ENCODE measurements at regions not wholly inside any gene's neighbourhood (a gene's known extent, or its start where the extent isn't known, plus 50 kb on each side); places are given as distances from the start of the nearest gene placed in this dataset.

- CTCF ChIA-PET: interaction anchor here (0.6 to 2.0 kb wide), 88 partner anchors 9 to 787 kb away, joined by 3 to 40 read pairs (median 4); no protein-coding TSS in a partner anchor
- ATAC-seq (peak; percentile 64), DNase-seq (ENCODE audit: low spot score) (peak; percentile 78)
- H3K4me3 Mint-ChIP-seq: no peak overlapping the region
- peaks cover 6% of the 10 kb centered on the region for H3K36me3 Mint-ChIP-seq
- H3K9me3 Mint-ChIP-seq: peaks cover 11% of the 10 kb centered on the region
- no peaks in the 10 kb centered on the region; the same call in 1 of the 2 replicates for H3K27me3 Mint-ChIP-seq (ENCODE audit: low read depth)
- H3K4me1 Mint-ChIP-seq: peaks cover 11% of the 10 kb centered on the region
- H3K27ac Mint-ChIP-seq: no peak overlapping the region
- TF ChIP-seq ESRRA (CRISPR knock-in tag; IDR thresholded peaks at IDR 0.05; ENCODE audit: borderline replicate concordance) (no peak), ZNF396 (CRISPR knock-in tag; IDR thresholded peaks at IDR 0.05; ENCODE audit: borderline replicate concordance) (no peak), JUN (CRISPR knock-in tag; IDR thresholded peaks at IDR 0.05) (no peak), ZNF232 (CRISPR knock-in tag; IDR thresholded peaks at IDR 0.05) (no peak), GTF2I (CRISPR knock-in tag; conservative IDR thresholded peaks at IDR 0.05) (0 out of 2 replicates have a peak, but pooled peaks have one; percentile 29), ZNF317 (CRISPR knock-in tag; IDR thresholded peaks at IDR 0.05; ENCODE audit: borderline replicate concordance, low read depth) (no peak), ZSCAN18 (CRISPR knock-in tag; IDR thresholded peaks at IDR 0.05) (no peak), NFE2L1 (CRISPR knock-in tag; IDR thresholded peaks at IDR 0.05) (no peak), ZNF121 (CRISPR knock-in tag; IDR thresholded peaks at IDR 0.05) (no peak), STAT6 (CRISPR knock-in tag; conservative IDR thresholded peaks at IDR 0.05; ENCODE audit: low read depth) (no peak), CTCF (IDR thresholded peaks at IDR 0.05) (peak; percentile 83), SMAD3 (CRISPR knock-in tag; IDR thresholded peaks at IDR 0.05; ENCODE audit: borderline replicate concordance) (no peak), NFATC4 (CRISPR knock-in tag; IDR thresholded peaks at IDR 0.05) (no peak), E2F5 (CRISPR knock-in tag; IDR thresholded peaks at IDR 0.05) (no peak), MYBL2 (CRISPR knock-in tag; IDR thresholded peaks at IDR 0.05) (no peak), ATF3 (CRISPR knock-in tag; conservative IDR thresholded peaks at IDR 0.05) (no peak), ZNF671 (CRISPR knock-in tag; IDR thresholded peaks at IDR 0.05) (no peak)
- POLR2A ChIA-PET: no interaction called here
Measured at GRCh38 chr19:29263305-29264135, 50.6 kb upstream of the UQCRFS1 start.

GRCh38 chr19:29264897-29265296, 51.9 kb upstream of the UQCRFS1 start:
- ATAC-seq: no peak
- Mint-ChIP-seq H3K4me3 (no peak overlapping the region), H3K27ac (no peak overlapping the region), H3K27me3 (ENCODE audit: low read depth) (peaks cover 5% of the 10 kb centered on the region), H3K9me3 (no peaks in the 10 kb centered on the region), H3K4me1 (peaks cover 23% of the 10 kb centered on the region), H3K36me3 (no peaks in the 10 kb centered on the region)
- CTCF ChIA-PET: interaction anchor here (1.9 kb wide), 1 partner anchor 45 kb away, joined by 8 read pairs; no protein-coding TSS in a partner anchor
- POLR2A ChIA-PET: no interaction called here
- no peak for DNase-seq (ENCODE audit: low spot score)
- TF ChIP-seq ZNF281 (CRISPR knock-in tag; IDR thresholded peaks at IDR 0.05): no peak
- TF ChIP-seq GABPB1 (CRISPR knock-in tag; IDR thresholded peaks at IDR 0.05): no peak
- TF ChIP-seq ZNF138 (CRISPR knock-in tag; conservative IDR thresholded peaks at IDR 0.05): no peak
- no peak for TF ChIP-seq KAT7 (CRISPR knock-in tag; IDR thresholded peaks at IDR 0.05; ENCODE audit: borderline replicate concordance)
- TF ChIP-seq JAZF1 (CRISPR knock-in tag; IDR thresholded peaks at IDR 0.05): no peak
- no peak for TF ChIP-seq MAX (CRISPR knock-in tag; IDR thresholded peaks at IDR 0.05)
- no peak for TF ChIP-seq ZMAT4 (CRISPR knock-in tag; IDR thresholded peaks at IDR 0.05)
- TF ChIP-seq ZNF317 (CRISPR knock-in tag; IDR thresholded peaks at IDR 0.05; ENCODE audit: borderline replicate concordance, low read depth): no peak
- no peak for TF ChIP-seq FOXK1 (CRISPR knock-in tag; IDR thresholded peaks at IDR 0.05)
- TF ChIP-seq ZNF232 (CRISPR knock-in tag; IDR thresholded peaks at IDR 0.05): no peak

All from WTC11 (cell line).